ENCODE measurements at regions not wholly inside any gene's neighbourhood (a gene's known extent, or its start where the extent isn't known, plus 50 kb on each side); places are given as distances from the start of the nearest gene placed in this dataset.

DNA sequence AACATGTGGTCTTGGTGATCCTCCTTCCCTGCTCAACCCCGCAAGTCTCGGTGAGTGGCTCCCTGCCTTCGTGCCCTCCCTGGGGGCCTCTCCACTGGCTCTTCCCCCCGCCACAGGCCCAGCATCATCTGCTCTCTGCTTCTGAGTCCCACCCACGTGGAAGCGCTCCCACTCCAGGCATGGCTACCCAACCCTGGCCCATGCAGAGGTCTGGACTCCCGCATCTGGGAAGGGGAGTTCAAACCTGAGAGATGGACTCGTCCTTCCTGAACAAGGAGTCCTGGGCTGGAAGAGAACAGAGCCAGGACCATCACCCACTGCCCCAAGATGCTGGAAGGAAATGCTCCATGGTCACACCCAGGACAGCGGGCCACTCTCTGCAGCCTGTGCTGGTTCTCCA, 90.8 kb downstream of the DHCR7 start:
- no peak for DNase-seq (ENCODE audit: extremely low read depth, low read depth)

DNA sequence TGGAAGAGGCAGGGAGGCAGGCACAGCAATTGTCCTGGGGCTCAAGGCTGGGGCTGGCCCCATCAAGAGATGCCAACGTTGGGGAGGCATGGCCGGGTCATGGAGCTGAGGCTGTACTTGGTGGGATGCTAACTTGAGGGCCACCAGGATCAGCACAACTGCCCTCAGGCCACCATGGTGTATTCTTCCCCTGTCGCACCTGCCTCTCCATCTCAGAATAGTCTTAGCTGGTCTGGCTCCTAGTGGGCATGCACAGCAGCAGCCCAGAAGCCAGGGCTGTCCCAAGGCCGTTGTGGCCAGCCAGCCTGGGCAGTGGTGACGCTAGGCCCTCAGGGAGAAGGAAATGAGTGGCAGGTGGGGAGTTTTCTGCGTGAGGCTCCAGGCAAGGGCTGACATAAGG, 91.3 kb downstream of the DHCR7 start:
- DNase-seq (ENCODE audit: extremely low read depth, low read depth): no peak

- no peak for DNase-seq (ENCODE audit: extremely low read depth, low read depth)
These were observed 91.8 kb downstream of the DHCR7 start for GRCh38 chr11:71356280-71356876.

DNA sequence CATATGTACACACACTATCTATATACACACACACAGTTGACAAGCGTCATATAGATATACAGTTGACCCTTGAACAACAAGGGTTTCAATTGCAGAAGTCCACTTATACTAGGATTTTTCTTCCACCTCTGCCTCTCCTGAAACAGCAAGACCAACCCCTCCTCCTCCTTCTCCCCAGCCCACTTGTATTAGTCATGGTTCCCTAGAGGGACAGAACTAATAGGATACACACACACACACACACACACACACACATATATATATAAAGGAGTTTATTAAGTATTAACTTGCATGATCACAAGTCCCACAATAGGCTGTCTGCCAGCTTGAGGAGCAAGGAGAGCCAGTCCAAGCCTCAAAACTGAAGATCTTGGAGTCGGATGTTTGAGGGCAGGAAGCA, 92.9 kb downstream of the DHCR7 start:
- DNase-seq (ENCODE audit: extremely low read depth, low read depth): no peak

DNA sequence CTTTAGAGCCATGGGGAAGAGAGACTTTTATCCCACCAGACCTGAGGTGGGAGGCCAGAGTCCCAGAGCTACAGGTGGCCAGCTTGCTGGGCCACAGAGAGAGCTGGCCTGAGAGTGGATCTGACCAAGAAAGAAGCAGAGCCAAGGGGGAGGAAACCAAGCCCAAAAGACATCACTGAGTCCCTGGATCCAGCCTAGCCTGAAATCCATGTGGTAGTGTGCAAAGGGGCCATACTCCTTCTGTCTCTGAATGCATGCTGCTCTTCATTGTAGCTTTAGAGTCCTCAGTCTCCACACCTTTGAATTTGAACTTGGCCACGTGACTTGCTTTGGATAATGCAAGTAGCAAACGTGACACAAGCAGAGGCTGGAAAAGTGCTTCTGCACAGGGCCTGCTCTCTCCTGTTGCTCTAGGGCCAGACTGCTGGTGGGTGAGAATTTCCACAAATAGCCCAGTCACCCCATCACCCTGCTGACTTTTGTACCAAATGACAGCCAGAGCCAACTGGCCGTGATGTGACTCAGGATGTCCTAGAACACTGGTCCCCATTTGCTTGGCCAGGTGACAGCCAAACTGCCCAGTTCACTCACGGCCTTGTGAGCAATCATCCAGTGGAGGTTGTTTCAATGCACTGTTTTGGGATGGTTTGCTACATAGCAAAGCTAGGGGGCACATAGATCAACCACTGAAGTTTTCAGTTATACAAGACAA, 93.6 kb downstream of the DHCR7 start:
- DNase-seq (ENCODE audit: extremely low read depth, low read depth): no peak

- no peak for DNase-seq (ENCODE audit: extremely low read depth, low read depth)
These were observed 95.4 kb downstream of the DHCR7 start for GRCh38 chr11:71352748-71353147.

DNA sequence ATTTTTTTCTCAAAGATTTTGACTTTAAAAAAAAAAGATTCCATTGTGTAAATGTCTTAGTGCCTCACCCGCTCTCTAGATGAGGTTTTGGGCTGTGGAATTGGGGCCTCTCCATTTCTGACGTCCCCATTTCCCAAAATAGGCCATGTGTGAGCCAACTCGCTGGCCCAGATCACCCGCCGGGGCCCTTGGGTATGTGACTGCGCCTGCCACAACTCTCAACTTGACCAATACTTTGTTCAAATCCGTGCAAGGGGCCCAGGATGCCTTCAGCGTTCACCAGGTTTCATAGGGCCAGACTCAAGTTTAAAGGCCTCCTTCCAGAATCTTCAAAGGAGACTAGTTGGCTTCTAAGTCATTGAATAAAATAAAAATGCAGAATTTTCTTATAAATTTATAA, 96.0 kb downstream of the DHCR7 start:
- DNase-seq (ENCODE audit: extremely low read depth, low read depth): no peak

GRCh38 chr11:71349627-71350026, 97.2 kb upstream of the SHANK2 start:
- no peak for DNase-seq (ENCODE audit: extremely low read depth, low read depth)

GRCh38 chr11:71343828-71344400, 91.5 kb upstream of the SHANK2 start:
- no peak for DNase-seq (ENCODE audit: extremely low read depth, low read depth)

- peak; percentile 50 for DNase-seq (ENCODE audit: extremely low read depth, low read depth)
These were observed 90.8 kb upstream of the SHANK2 start for GRCh38 chr11:71342951-71343827.

DNA sequence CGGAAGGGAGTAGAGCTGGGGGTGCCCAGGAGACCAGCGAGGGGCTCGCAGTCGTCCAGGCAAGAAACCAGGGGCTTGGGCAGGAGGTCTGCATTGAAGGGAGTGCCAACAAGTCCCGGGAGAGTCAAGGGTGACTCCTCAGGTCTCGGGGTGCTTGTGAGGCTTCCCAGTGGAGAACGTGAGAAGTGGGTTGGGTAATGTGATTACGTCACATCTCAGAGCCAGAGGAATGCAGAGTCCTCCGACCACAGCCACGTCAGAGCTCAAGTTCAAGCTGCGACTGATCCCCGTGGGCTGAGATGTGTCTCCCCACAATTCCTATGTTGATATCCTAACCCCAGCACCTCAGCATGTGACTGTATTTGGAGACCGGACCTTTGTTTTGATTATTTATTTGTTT, 89.7 kb upstream of the SHANK2 start:
- DNase-seq (ENCODE audit: extremely low read depth, low read depth): no peak

- DNase-seq (ENCODE audit: extremely low read depth, low read depth): no peak
These were observed 89.2 kb upstream of the SHANK2 start for GRCh38 chr11:71341596-71341995.

GRCh38 chr11:71341173-71341572, 88.8 kb upstream of the SHANK2 start:
- DNase-seq (ENCODE audit: extremely low read depth, low read depth): no peak

DNA sequence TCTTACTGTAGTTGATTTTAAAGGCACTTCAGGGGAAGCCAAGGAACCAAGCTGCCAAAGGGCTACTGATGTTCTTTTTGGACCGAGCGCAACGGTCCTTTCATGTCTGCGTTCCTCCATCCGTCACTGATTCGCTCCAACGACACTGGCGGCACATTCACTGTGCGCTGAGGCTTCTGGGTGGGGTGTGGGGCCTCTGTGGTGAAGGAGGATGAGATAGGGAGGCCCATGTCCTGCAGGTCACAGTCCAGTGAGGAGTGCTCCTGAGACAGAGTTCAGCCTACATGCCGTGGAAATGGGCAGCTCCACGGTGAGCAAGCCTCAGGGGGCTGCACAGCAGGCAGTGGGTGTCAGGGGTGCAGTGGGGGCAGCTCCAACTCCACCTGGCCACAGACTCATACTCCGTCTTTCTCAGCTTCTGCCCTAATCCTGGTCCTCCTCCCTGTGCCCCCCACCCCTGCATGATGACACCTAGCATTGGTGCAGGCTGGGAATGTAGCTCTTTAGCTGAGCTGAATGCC, 87.8 kb upstream of the SHANK2 start:
- no peak for DNase-seq (ENCODE audit: extremely low read depth, low read depth)

DNA sequence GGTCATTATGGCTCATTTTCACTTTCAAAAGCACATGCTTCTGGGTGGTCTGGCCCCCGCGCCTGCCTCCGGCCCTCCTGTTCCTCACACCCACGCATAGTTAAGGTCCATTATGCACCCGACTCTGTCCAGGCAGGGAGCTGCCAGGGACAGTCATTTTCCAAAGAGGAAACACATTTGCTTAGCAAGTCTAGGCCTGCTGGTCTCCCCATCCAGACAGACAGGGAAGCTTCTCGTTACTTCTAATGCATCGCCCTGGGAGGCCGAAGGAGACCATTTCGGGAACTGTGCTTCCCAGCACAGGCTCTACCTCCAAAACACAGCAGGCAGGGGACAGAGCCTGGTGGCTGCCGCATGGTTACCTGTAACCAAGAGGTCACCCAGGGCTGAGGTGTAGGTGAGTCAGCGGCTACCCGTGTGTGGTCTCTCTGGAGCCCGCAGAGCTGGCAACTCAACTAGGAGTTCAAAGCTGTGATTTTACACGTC, 87.1 kb upstream of the SHANK2 start:
- no peak for DNase-seq (ENCODE audit: extremely low read depth, low read depth)

DNA sequence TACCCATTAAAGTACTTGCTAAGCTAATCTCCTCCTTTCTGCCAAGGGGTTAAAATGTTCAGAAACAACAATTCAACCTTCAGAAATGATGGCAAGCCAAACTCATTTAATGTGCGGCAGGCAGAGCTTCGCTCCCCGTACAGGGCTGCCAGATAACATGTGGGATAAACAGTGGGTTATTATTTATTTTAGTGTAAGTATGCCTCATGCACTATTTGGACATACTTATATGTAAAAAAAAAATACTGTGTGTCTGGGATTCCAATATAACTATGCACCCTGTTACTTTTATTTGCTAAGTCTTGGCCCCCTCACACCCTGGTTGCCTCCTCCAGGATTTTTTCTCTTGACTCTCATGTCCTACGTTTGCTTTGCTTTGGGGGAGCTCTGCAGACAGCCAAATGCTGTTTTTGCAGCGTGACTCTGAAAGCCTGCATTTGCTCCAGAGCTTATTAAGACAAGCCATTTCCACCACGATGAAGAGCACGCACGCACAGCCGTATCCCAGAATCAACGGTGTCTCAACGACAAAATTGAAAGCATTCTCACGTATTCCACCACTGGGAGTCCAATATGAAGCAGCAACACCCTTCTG, 86.5 kb upstream of the SHANK2 start:
- no peak for DNase-seq (ENCODE audit: extremely low read depth, low read depth)

GRCh38 chr11:71336996-71337754, 84.8 kb upstream of the SHANK2 start:
- DNase-seq (ENCODE audit: extremely low read depth, low read depth): no peak

DNA sequence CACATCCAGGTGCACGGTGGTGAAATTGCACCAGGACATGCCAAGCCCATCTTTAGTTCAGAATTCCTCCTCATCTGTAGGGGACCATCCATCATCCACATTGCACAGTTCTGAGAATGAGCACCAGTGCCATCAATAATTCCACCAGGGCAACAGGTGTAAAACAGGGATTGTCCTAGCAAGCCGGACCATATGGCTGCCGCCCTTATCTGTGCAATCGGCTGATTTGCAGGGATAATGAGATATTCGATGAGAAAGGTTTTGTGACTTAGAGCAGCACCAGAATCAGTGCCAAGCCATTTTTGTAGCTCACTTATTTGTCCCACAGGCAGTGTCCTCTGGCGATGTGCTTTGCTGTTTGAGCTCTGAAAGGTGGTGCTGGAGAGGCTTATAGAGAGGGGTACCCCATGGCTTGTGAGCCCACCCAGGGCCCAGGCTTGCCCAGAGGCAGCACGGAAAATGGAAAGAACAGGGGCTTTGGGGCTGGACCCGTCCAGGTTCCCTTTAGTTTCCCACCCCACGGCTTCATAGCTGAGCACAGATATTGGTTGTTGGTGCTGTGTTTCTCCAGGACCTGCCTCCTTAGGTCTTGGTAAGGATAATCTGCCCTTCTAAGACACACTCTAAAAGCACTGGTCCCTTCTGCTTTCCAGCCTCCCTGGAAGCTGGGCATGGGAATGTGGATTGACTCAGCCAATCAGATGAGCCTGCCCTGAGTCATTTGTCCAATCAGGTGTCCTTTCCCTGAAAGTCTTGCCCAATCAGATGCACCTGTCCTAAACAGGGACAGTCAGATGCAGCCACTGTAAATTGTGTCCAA, 84.0 kb upstream of the SHANK2 start:
- no peak for DNase-seq (ENCODE audit: extremely low read depth, low read depth)

DNA sequence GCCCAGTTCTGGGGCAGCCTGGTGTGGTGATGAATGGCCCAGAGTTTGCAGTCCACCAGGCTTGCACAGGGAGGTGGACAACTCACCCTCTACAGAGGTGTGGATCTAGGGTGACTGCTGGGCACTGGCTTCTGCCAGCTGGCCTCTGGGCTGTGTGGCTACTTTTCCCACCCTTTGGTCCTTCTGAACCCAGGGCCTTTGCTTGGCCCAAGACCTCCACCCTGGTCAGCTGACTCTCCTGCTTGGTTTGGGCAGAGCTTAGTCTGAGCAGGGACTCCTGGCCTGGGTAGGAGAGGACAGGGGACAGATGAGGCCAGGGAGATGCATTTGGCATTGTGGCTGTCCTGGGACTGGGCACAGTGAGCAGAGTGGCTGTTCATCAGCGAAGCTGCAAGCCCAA, 83.0 kb upstream of the SHANK2 start:
- DNase-seq (ENCODE audit: extremely low read depth, low read depth): no peak
